D721Med (cell line): ENCODE measurements at regions not wholly inside any gene's neighbourhood (a gene's known extent, or its start where the extent isn't known, plus 50 kb on each side); places are given as distances from the start of the nearest gene placed in this dataset.

ENCODE experiments used
- DNase-seq: peaks from one replicate; pipeline ENCODE4 v3.0.0; 2011; ENCODE audit warnings: low spot score; ENCODE audit not compliant: insufficient read length
- FAIRE-seq: peaks from 2 replicates; lab custom pipeline; 2011; peaks lifted over from hg19 to GRCh38; lab: Jason Lieb, UNC
- CTCF ChIP-seq: IDR thresholded peaks from 2 replicates; pipeline ENCODE4 v1.5.1; 2012; ENCODE audit warnings: mild to moderate bottlenecking, control low read depth; ENCODE audit not compliant: insufficient read depth; ENCODE audit errors: missing control alignments

GRCh38 chr10:15442056-15442455 is 71.0 kb upstream of the FAM171A1 start:
- DNase-seq (no peak), FAIRE-seq (no peak)
- TF ChIP-seq CTCF = no peak

- no peak for TF ChIP-seq CTCF
- DNase-seq (no peak), FAIRE-seq (no peak)
Measured at GRCh38 chr10:15440204-15440711, 69.2 kb upstream of the FAM171A1 start.

- TF ChIP-seq CTCF = no peak
- DNase-seq (no peak), FAIRE-seq (no peak)
Measured at GRCh38 chr10:15439341-15439842, 68.3 kb upstream of the FAM171A1 start.

- no peak for TF ChIP-seq CTCF
- FAIRE-seq = no peak
- no peak for DNase-seq
Measured at GRCh38 chr10:15436696-15437095, 65.6 kb upstream of the FAM171A1 start.

- TF ChIP-seq CTCF = peak; percentile 63
- FAIRE-seq = peak; percentile 84
- DNase-seq = no peak
Measured at GRCh38 chr10:15433850-15434537, 62.9 kb upstream of the FAM171A1 start.

- FAIRE-seq (no peak), DNase-seq (no peak)
- TF ChIP-seq CTCF = no peak
Measured at GRCh38 chr10:15432266-15432665, 61.2 kb upstream of the FAM171A1 start.
